GM04503 (cell line): ENCODE measurements at regions not wholly inside any gene's neighbourhood (a gene's known extent, or its start where the extent isn't known, plus 50 kb on each side); places are given as distances from the start of the nearest gene placed in this dataset.
"Not testable (repeated sequence)": the region's sequence is repeated elsewhere in the genome, so short reads cannot be mapped to it uniquely, and the experiment has no call there.

ENCODE experiments used
- DNase-seq: peaks from one replicate; pipeline ENCODE4 v3.0.0-alpha.2; 2012; ENCODE audit warnings: low read depth

GRCh38 chr3:153843994-153844393 is 277.2 kb upstream of the ARHGEF26 start:
- DNase-seq = no peak

- no peak for DNase-seq
These were observed 275.9 kb upstream of the ARHGEF26 start for GRCh38 chr3:153845311-153845710.

GRCh38 chr3:153848702-153849101 is 272.5 kb upstream of the ARHGEF26 start:
- DNase-seq = no peak

GRCh38 chr3:153852355-153852754 is 268.8 kb upstream of the ARHGEF26 start:
- no peak for DNase-seq

GRCh38 chr3:153853163-153853562 is 268.0 kb upstream of the ARHGEF26 start:
- DNase-seq = no peak

GRCh38 chr3:153855772-153856171 is 265.4 kb upstream of the ARHGEF26 start:
- DNase-seq = no peak

- no peak for DNase-seq
These were observed 264.3 kb upstream of the ARHGEF26 start for GRCh38 chr3:153856932-153857331.

- DNase-seq = no peak
These were observed 256.4 kb upstream of the ARHGEF26 start for GRCh38 chr3:153864793-153865192.

- DNase-seq = no peak
These were observed 254.3 kb upstream of the ARHGEF26 start for GRCh38 chr3:153866901-153867300.

- DNase-seq = not testable (repeated sequence)
These were observed 246.8 kb upstream of the ARHGEF26 start for GRCh38 chr3:153874348-153874747.

GRCh38 chr3:153880493-153880892 is 240.7 kb upstream of the ARHGEF26 start:
- no peak for DNase-seq

- no peak for DNase-seq
These were observed 240.0 kb upstream of the ARHGEF26 start for GRCh38 chr3:153881201-153881600.

- DNase-seq = no peak
These were observed 235.8 kb upstream of the ARHGEF26 start for GRCh38 chr3:153885359-153885758.

- DNase-seq = no peak
These were observed 231.3 kb upstream of the ARHGEF26 start for GRCh38 chr3:153889905-153890334.

- DNase-seq = no peak
These were observed 229.1 kb upstream of the ARHGEF26 start for GRCh38 chr3:153892126-153892525.

GRCh38 chr3:153894857-153895256 is 226.3 kb upstream of the ARHGEF26 start:
- DNase-seq = no peak

- no peak for DNase-seq
These were observed 225.0 kb upstream of the ARHGEF26 start for GRCh38 chr3:153896197-153896596.

- DNase-seq = no peak
These were observed 224.0 kb upstream of the ARHGEF26 start for GRCh38 chr3:153897025-153897723.

- DNase-seq = no peak
These were observed 223.3 kb upstream of the ARHGEF26 start for GRCh38 chr3:153897842-153898241.

GRCh38 chr3:153901152-153901551 is 220.0 kb upstream of the ARHGEF26 start:
- no peak for DNase-seq

- no peak for DNase-seq
These were observed 219.2 kb upstream of the ARHGEF26 start for GRCh38 chr3:153901991-153902390.

GRCh38 chr3:153903430-153903829 is 217.8 kb upstream of the ARHGEF26 start:
- DNase-seq = no peak

- no peak for DNase-seq
These were observed 214.8 kb upstream of the ARHGEF26 start for GRCh38 chr3:153906366-153906765.

- no peak for DNase-seq
These were observed 210.8 kb upstream of the ARHGEF26 start for GRCh38 chr3:153910387-153910786.
